NCI-H2196 treated with DMSO at 0.1 percent for 48 hours (cell line): ENCODE measurements at regions not wholly inside any gene's neighbourhood (a gene's known extent, or its start where the extent isn't known, plus 50 kb on each side); places are given as distances from the start of the nearest gene placed in this dataset.

Experiments
- DNase-seq: peaks from one replicate; lab custom pipeline; 2025; ENCODE audit not compliant: unreplicated experiment; lab: John Stamatoyannopoulos, UW

DNA sequence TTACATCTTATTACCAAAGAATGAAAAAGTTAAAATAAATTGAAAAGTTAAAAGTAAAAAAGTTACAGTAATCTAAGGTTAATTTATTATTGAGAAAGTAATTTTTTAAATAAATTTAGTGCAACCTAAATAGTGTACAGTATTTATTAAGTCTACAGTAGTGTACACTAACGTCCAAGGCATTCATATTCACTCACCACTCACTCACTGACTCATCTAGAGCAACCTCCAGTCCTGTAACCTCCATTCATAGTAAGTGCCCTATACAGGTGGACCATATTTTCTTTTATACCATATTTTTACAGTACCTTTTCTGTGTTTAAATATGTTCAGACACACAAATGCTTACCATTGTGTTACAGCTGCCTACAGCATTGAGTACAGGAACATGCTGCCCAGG lies 624.7 kb upstream of the NOX3 start:
- no peak for DNase-seq

GRCh38 chr6:156068881-156069280 lies 613.2 kb upstream of the NOX3 start:
- DNase-seq: no peak

GRCh38 chr6:156065849-156066248 lies 610.2 kb upstream of the NOX3 start:
- DNase-seq: no peak

GRCh38 chr6:156062091-156062563 lies 606.5 kb upstream of the NOX3 start:
- DNase-seq: no peak

GRCh38 chr6:156061465-156061864 lies 605.8 kb upstream of the NOX3 start:
- DNase-seq: no peak

DNA sequence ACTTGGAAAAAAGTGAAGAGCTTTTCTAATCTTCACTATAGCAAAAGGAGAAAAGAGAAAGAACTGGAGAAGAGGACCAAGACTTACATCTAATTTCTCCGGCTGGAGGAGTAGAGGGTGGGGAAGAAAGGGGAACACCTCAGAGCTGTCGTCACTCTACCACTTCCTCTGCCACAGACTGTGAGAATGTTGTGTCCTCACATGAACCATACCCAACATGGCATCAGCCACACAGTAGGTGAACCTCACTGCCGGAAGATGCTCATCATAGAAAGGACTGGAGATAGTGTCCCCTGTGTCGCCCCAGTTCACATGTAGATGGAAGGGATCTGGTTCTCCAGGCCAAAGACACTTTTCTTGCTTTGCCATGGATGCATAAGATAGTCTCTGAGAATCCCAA lies 604.4 kb upstream of the NOX3 start:
- DNase-seq: no peak

GRCh38 chr6:156058356-156058755 lies 602.7 kb upstream of the NOX3 start:
- no peak for DNase-seq

GRCh38 chr6:156057869-156058268 lies 602.2 kb upstream of the NOX3 start:
- DNase-seq: no peak

GRCh38 chr6:156056085-156056484 lies 600.4 kb upstream of the NOX3 start:
- DNase-seq: no peak

DNA sequence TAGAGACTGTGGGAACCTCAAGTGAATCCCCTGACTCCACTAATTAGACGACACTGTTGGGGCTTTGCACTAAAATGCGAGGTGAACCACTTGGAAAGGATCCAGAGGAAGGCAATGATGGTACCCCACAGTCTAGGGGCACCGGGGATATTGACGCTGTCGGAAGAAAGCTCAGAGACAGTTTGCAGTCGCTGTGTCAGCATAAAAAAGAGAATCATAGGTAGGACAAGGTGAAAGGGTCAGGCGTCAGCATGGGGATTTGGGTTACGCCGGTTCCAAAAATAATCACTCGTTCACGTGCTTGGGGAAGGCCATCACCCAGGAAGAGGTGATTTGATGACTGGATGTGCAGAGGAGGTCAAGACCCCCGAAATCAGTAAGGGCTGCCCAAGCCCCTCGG lies 598.0 kb upstream of the NOX3 start:
- DNase-seq: no peak

DNA sequence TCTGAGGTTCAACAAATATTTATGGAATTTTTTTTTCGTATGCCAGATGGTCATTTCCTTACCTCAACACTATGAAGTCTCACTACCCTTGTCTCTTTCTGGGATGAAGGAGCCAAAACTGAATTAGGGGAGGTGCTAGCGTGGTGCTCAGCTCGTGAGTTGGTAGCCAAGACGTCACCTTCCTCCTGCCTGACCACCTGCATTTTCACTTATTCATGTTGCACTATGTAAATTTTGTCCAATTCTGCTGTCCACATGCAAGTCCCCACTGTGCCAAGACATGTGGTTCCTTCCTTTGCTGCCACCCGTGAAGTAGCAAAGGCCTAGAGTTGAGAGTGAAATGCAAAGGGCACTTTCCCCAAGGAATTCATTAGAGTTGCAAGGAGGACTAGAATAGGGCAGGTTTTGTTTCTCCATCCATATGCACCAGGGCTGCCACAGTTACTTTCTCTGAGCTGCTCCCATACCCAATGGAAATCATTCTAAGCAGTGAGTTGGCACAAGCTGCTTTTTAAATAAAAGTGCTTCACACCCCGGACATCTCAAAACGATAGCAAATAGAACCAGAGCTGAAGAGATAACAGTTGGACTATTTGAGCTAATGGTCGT lies 591.3 kb upstream of the NOX3 start:
- no peak for DNase-seq

DNA sequence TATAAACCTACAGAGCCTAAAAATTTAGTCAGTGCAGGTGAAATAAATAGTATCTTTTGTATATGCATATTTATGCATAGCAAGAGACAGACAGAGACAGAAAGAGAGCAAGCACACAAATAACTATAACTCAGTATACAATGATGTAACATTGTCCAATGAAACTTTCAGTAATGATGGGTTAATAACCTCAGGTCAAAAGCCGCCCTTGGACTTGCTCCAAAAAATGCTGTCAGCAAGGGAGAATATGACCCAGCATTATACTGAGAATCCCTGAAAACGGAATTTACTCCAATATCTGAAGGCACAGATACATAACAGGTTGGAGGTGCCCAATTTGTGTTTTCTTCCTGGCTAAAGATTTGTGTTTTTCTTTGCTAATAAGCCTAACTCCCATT lies 590.6 kb upstream of the NOX3 start:
- DNase-seq: no peak

DNA sequence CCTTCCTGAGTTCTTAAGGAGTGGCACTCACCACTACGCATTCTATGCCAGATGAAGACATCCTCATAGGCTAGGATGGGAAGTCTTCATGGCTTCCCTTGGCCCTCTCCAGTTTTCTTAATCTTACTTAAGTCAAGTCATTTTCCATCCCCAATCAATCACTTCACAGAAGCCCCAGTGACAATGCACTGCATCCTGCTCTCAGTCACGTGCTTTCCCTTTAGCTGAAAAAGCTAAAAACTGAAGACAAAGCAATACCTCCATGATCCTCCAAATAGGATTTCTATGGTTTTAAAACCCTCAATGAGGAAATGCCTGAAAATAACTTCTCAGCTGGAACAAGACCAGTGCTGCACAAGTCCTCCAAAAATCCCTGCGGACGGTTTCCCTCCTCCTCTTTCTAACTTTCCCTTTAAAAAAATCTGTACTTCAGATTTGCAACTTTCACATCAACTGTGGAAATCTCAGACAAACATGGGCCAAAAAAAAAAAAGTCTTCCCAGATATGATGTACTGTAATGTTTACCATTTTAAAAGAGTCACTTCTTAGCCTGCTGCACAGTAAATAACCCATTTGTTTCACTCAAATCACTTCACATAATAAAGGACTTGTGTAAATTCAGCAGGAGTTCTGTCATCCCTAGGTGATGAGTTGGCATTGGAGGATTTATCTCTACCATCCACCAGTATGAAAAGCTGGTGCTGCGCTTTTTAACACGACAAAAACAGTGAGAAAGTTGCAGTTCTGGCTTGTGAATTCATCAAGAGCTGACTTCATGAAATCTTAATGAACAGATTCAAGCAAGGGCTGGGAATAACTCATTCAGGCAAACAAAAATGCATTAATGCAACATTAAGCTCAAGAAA lies 590.0 kb upstream of the NOX3 start:
- DNase-seq: no peak

- DNase-seq: no peak
These were observed 578.0 kb upstream of the NOX3 start for GRCh38 chr6:156033598-156033997.

- no peak for DNase-seq
These were observed 575.9 kb upstream of the NOX3 start for GRCh38 chr6:156031516-156031915.

DNA sequence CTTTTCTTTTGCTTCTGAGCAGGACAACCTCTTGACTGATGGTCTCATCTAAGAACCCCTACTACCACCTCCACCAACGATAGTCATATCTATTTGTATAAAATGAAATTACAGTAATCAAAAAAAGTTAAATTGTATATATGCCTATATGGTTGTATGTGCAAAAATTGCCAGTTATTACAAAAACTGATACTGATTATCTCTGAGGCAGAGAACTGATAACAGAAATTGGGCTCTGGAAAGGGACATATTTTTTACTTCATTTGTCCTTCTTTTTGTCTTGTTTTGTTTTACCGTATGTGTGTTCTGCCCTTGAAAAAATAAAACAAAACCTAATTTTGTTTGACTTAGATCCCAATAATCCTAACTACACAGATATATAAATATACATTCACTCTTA lies 574.4 kb upstream of the NOX3 start:
- no peak for DNase-seq

DNA sequence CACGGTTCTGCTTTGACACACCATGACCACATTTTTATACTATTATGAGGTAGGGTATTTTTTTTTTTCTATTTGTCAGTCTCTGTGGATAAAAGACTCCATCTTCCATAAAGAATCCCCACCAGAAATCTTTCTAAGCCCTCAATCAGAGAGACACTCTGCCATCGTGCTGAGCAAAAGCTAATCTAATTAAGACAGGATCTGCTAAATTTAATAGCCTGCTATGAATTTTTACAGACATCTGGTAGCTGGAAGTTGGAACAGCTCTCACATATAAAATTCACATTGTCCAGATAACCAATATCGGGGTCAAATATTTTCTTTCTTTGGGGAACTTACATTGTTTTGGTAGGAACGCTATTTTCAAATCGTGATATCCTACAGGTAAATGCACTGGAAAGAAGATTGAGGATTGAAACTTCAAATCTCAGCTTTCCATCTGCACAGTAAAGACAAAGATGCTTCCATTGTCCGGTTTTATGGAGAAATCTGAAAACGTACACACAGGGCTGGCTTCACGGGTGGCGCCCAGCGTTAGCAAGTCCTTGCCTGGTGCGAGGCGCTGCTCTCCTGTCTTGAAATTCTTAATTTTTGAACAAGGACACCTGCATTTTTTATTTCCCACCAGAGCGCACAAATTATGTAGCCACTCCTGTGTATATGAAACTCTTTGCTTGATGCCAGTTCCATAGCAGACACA lies 573.8 kb upstream of the NOX3 start:
- no peak for DNase-seq

DNA sequence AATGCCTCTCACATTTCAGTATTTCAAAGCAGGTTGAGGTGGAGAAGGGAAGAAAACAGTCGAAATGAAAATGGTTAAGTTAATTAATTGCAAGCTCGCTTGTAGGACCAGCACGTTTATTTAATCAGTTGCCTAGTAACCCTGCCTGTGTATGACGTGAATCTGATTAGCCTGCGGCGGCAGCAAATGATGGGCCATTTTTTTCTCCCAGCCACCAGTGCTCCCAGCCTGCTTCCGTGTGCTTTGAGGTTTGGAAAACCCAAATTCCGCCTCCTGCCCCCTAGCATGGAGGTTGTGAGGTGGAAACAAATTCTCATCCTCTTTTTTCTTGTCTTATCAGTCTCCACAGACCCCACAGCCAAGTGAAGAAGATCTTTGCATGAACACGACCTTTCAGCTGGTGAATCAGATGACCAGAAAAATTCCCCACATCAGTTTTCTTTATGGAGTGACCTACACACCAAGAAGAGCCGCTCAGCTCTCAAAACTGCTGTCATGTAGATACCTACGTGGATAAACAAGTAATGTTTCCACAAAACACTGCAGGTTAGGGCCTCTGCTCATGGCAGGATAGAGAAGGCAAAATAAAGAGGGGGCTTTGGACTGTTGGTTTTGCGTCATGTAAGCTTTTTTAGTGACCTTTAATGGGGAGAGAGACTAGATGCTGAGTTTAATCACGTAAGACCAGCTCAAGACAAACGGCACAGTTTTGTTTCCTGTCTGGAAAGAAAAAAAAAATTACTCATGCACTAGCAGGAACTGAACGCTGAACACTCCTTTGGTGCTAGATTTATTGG lies 572.9 kb upstream of the NOX3 start:
- DNase-seq: no peak

DNA sequence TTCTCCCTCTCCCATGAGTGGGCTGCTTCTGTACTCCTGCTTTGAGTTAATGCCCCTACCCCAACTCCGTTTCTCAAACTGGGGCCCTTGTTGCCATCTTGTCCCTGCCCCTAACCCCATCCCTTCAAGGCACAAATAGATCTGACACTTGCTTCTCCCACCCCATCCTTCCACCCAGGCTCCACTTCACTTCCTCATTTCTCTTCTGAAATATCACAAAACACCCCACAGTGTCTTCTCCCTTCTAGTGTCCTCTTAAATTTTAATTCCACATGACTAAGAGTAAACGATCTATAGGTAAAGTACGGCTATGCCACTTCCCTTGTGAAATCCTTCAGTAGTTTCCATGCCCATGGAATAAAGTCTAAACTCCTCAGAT lies 571.6 kb upstream of the NOX3 start:
- DNase-seq: no peak

DNA sequence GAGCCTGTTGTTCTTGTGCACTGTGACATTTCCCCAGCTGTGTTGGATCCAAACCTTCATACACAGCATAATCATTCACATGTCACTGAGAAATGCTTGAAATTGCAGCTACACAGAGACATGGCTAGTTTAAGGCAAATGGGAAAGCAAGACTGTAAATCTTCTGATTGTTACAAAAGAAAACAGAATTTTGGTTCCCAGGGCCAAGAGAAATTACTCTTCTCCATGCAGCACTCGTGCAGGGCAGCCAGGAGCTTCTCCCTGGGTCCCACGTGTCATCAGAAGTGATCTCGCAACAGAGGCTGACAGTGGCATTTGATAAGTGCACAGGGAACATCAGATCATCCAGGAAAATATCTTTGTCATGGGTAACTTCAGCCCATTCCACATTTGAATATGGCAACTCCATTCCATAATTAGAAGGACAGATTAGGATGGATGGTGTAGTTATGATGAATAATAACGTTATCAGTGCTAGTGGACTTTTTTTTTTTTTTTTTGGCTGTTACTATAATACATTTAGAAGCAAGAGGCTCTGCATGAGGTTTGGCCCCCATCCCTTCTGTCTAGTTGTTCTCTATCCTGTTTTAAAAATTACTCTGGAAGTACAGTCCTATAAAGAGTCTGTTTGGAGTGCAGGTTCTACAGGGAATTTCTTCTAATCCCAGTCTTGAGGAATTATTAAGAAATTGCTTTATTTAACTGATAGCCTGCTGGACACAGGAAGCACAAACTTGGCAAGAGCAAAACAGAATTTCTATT lies 571.0 kb upstream of the NOX3 start:
- DNase-seq: no peak

DNA sequence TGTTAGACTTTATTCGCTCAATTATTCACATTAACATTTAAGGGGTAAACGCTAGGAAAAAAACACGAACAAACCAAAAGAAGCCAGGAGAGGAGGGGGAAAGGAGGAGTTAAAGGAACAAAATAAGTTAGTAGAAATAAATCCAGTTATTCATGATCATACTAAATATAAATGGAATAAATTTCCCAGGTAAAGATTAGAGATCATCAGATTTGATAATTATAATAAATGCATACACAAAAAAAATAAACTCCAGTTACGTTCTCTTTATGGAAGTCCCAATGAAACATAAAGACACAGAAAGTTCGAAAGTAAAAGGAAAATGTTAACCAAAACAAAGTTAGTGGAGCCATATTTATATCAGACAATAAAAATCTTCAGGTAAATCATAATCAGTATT lies 568.7 kb upstream of the NOX3 start:
- no peak for DNase-seq
